Gastrocnemius medialis (tissue), 4 donors: ENCODE measurements at regions not wholly inside any gene's neighbourhood (a gene's known extent, or its start where the extent isn't known, plus 50 kb on each side); places are given as distances from the start of the nearest gene placed in this dataset.

ENCODE experiments used
- CTCF ChIP-seq, 5 experiments: fragments of 450-650 bp in 3 of 5; fragments of 200-600 bp in 2 of 5; sonication (generic) in 2 of 5; IDR thresholded peaks in 4 of 5; conservative IDR thresholded peaks in 1 of 5; 1 replicate in 4 of 5; 2 replicates in 1 of 5; pipeline ENCODE4 v1.5.1; 2016 to 2019; ENCODE audit warnings: antibody characterized with exemption in 5 of 5, mild to moderate bottlenecking in 3 of 5, moderate library complexity in 3 of 5
- POLR2A ChIP-seq, 2 donors: fragments of 450-650 bp; IDR thresholded peaks; one replicate each; pipeline ENCODE4 v1.6.1; 2017; ENCODE audit warnings: antibody characterized with exemption in 2 of 2, mild to moderate bottlenecking in 2 of 2, moderate library complexity in 2 of 2

GRCh38 chr13:77479326-77479725 is 56.2 kb upstream of the SCEL start:
- TF ChIP-seq CTCF (IDR thresholded peaks at IDR 0.05 in 4 of 5, conservative IDR thresholded peaks at IDR 0.05 in 1 of 5) (no peak), POLR2A (IDR thresholded peaks at IDR 0.05) (no peak)
